H7 (cell line): ENCODE measurements at regions not wholly inside any gene's neighbourhood (a gene's known extent, or its start where the extent isn't known, plus 50 kb on each side); places are given as distances from the start of the nearest gene placed in this dataset.

ENCODE experiments used
- DNase-seq: peaks from one replicate; pipeline ENCODE4 v3.0.0; 2012
- H3K27me3 ChIP-seq: 2 replicates; pipeline ENCODE4 v1.6.0; 2011; ENCODE audit warnings: mild to moderate bottlenecking, low read length; ENCODE audit not compliant: control insufficient read depth, insufficient read depth
- H3K36me3 ChIP-seq: replicated peaks from 2 replicates; pipeline ENCODE4 v1.5.1; 2011; ENCODE audit warnings: low read length; ENCODE audit not compliant: control insufficient read depth, insufficient read depth
- H3K4me3 ChIP-seq: 2 replicates; pipeline ENCODE4 v1.5.1; 2011; ENCODE audit warnings: low read depth, mild to moderate bottlenecking, control low read depth, low read length, moderate library complexity; ENCODE audit not compliant: insufficient read depth

DNA sequence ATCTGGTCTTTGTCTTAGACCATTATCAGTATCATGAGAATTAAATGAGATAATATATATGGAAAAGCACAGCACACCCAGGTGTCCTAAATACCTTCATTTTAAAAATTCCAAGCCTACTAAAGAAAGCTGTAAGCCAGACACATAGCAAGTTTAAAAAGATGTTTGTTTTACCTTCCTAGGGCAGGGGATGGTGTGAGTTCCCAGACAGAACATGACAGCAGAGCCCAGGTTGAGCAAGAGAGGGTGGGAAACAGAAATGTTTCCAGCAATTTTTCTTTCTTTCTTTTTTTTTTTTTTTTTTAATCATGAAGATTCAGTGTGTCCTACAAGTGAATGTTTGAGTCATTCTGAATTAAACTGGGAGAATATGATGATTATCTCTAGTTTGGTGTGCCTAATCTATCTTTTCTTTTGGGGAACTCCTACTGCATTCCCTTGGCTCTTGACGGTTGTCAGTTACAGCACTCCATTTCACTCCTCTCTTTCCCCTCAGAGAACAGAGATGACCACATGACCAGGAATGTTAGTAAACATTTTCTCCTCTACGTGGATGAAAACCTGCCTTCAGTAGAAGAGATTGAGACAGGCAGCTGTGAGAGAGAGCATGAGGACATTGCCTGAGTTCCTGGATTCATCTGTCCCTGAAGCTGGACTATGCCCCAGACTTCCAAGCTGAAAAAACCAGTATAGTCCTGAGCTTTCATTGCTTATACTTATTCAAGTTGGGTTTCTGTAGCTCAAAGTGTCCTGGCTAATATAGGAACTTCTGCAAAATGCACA lies 54.5 kb upstream of the ARL14 start:
- DNase-seq, result no peak
- Histone ChIP-seq H3K36me3 (no peaks in the 10 kb centered on the region), H3K27me3 (no peaks in the 10 kb centered on the region), H3K4me3 (no peak overlapping the region)

DNA sequence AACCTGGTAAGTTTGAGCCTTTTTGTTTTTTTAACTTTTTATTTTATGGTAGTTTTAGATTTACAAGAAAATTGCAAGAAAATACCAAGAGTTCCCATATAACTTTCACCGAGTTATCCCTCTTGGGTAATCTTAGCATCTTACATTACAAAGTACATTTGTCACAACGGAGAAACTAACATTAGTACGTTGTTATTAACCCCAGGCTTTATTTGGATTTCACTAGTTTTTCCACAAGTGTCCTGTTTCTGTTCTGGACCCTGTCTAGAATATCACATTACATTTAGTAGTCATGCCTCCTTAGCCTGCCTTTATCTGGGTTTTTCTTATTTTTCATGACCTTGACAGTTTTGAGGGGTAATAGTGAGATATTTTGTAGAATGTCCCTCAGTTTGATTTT lies 53.5 kb upstream of the KPNA4 start:
- Histone ChIP-seq H3K4me3 (no peak overlapping the region), H3K36me3 (no peaks in the 10 kb centered on the region), H3K27me3 (no peaks in the 10 kb centered on the region)
- no peak for DNase-seq

DNA sequence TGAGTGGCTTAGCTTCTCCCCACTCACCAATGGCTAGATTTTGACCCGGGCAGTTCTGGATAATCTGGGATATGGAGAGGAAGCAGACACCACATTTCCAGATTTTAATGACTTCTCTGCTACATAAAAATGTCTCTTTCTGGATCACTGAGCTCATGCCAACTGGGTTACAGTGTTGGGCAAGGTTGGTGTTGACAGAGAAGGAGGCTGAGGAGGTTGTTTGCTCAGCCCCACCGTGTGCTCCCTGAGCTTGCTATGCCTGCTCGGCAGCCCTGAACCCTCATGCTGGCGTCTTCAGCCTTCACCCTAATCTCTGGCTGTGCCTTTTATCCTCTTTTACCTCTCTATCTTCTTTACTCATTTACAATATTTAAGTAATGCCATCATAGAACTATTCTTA lies 53.0 kb upstream of the KPNA4 start:
- H3K36me3 ChIP-seq, result no peaks in the 10 kb centered on the region
- H3K4me3 ChIP-seq, result no peak overlapping the region
- no peaks in the 10 kb centered on the region for H3K27me3 ChIP-seq
- DNase-seq, result no peak

DNA sequence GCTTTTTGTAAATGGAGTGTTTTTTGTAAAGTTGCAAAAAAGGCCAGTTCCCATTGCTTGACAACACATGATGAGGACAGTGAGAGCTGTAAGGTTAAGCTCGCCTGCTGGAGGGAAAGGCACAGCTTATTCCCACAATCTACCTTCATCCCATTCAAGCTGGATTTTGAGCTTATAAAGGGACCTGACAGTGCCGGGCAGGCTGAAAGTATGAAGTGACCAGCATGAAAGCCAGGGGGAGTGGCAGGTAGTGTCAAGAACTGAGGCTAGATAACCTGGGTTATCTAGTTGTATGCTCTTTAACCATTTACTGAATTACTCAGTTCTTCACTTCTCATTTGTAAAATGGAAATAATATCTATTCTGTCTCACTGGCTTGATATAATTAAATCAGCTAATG lies 52.3 kb upstream of the KPNA4 start:
- peak; percentile 7 for DNase-seq
- H3K27me3 ChIP-seq, result no peaks in the 10 kb centered on the region
- no peaks in the 10 kb centered on the region for H3K36me3 ChIP-seq
- H3K4me3 ChIP-seq, result no peak overlapping the region

DNA sequence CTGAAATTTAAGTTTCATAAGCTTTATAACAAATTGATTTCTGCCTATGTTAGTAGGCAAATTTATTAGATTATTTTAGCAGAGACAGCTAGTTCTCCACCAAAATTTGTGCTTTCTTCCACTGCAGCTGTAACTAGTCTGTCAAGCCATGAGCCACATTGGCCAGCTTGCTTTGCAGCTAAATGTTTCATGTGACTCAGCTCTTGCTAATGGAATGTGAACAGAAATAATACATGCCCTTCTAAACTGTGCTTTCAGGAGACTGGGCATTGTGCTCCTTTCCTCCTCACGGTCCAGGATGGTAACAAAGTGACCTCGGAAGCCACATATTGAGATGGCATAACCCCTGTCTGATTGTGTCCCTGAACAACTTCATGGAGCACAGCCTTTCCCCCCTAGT lies 51.3 kb upstream of the KPNA4 start:
- Histone ChIP-seq H3K36me3 (no peaks in the 10 kb centered on the region), H3K4me3 (no peak overlapping the region), H3K27me3 (no peaks in the 10 kb centered on the region)
- DNase-seq, result no peak

DNA sequence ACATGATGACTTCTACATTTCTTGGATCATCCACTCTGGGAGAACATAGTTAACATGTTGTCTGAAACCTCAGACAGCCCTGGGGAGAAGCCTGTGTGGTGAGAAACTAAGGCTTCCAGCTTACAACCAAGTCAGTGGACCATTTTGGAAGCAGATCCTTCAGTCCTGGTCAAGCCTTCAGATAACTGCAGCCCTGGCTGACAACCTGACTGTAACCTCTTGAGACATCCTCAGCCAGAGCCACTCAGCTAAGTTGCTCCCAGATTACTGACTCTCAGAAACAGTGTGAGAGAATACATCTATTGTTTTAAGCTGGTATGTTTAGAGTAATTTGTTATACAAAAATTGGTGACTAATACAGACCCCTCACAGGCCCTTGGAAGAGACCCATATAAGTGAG lies 50.9 kb upstream of the KPNA4 start:
- Histone ChIP-seq H3K27me3 (no peaks in the 10 kb centered on the region), H3K36me3 (no peaks in the 10 kb centered on the region), H3K4me3 (no peak overlapping the region)
- DNase-seq, result no peak
